HG03280 (cell line): ENCODE measurements at regions not wholly inside any gene's neighbourhood (a gene's known extent, or its start where the extent isn't known, plus 50 kb on each side); places are given as distances from the start of the nearest gene placed in this dataset.
A peak's percentile ranks its signal among the peaks of the same experiment; 100 is the strongest.

Experiments
- ATAC-seq: cut with Tn5 transposase; IDR thresholded peaks from one replicate; pipeline ENCODE4 v1.9.1; 2021; ENCODE audit warnings: mild to moderate bottlenecking, moderate library complexity; ENCODE audit not compliant: unreplicated experiment

DNA sequence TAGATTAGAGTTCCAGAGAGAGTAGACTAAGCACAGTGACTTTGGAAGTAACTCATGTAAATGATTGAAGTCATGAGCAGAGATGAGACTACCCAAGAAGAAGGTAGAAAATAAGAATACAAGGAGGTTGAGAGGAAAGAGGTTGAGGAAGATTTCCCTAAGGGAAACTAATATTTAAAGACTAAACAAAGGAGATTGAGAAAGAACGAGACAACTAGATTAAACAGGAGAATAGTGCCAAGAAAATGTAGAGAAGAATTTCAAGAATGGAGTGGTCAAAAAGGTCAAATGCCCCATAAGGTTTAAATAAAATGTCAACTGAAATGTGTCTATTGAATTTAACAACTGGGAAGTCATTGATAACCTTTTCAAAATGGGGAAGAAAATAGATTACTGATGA, 59.0 kb downstream of the RPS29 start:
- ATAC-seq, result no peak

GRCh38 chr14:49526101-49526500, 60.1 kb downstream of the RPS29 start:
- no peak for ATAC-seq

GRCh38 chr14:49516286-49516685, 69.9 kb downstream of the RPS29 start:
- no peak for ATAC-seq

GRCh38 chr14:49512571-49512970, 73.6 kb downstream of the RPS29 start:
- ATAC-seq, result no peak

DNA sequence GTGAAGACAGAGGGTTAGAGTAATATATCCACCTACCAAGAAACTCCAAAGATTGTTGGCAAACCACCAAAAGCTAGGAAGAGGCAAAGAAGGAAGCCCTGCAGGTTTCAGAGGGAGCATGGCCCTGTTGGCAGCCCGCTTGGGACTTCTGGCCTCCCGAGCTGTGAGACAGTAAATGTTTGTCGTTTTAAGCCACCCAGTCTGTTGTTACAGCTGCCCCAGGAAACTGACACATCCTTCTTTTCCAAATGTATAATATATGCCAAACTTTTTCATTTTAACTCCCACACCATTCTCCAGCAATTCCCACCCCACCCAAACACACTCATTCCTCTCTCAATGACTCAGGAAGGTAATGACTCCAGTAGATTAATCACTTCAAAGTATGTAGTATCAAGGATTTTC, 74.0 kb downstream of the RPS29 start:
- no peak for ATAC-seq

GRCh38 chr14:49508124-49508523, 78.1 kb downstream of the RPS29 start:
- no peak for ATAC-seq

DNA sequence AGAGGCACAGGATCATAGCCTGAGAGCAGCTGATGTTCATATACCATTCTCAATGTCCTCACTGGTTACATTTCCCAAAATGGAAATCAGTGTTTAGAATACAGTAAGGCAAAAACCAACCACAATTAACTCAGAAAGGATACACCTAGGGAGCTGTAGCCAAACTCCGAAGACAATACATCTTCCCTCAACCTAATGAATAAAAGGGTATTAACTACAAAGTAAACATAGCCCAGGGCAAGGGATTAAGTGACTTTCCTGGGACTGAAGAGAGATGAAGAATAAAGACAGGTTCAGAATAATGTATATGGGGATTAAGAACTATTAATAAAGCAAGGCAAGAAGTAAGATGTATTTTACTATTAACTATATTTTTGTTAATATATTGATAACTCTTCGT, 79.5 kb downstream of the RPS29 start:
- ATAC-seq, result no peak

DNA sequence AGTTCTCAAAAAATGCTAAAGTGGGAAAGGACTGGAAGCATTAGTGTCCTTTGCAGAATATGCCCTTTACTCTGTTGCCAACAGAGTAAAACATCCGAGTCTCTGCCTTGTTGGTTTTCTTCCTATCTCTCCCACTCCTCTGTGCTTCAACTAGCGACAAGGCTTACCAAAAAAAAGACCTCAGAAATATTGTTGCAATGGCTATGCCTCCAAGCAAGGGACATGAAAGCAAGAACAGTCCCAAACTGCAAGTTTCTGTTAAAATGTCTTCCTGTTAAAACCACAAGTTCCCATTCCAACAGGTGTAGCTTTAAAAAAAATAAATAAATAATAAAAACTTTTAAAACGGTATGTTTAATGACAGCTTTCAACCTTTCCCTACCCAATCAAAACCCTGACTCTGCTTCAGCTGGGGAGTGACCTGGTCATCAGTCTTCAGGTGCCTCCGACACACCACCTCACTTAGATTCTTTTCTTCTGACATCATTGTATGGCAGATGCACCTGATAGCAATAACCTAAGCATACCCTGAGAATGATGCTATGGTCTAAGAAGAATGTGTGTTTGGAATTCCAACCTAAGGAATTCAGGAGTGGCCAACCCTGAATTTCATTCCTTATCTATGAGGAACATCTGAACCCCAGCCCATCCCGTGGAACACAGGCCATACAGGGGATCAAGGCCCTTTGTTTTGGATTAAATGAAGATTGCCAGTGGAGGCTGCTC, 81.0 kb downstream of the RPS29 start:
- ATAC-seq, result no peak

DNA sequence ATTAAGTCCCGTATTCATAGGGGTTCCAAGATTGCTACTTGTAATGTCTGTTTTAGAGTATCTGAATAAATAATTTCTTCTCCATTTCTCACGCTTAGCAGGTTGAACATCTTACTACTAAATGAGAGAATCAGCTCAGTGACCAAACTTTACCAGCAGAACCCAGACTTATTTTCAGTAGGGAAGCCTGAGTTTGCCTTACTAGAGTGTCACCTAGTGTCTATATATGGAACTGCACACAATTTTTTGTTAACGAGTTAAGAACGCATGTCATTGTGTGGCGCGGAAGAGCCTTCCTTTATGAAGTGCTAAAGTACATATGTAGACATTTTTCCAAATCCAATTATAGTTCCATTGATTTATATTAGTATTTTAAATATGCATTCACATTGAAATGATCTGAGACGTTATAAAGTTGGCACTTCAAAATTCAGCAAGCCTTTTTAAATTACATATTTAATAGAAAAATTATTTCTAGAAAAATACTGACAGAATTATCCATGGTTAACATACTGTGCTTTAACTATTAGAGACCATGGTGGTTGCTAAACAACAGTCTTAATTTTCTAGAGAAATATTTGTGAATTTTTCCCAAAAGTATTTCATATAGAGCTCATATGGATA, 88.3 kb downstream of the RPS29 start:
- peak; percentile 84 for ATAC-seq

GRCh38 chr14:49497267-49497666, 88.9 kb downstream of the RPS29 start:
- ATAC-seq, result peak; percentile 7

- no peak for ATAC-seq
Measured at GRCh38 chr14:49494836-49495235, 91.3 kb downstream of the RPS29 start.

GRCh38 chr14:49493557-49493956, 92.6 kb downstream of the RPS29 start:
- no peak for ATAC-seq

DNA sequence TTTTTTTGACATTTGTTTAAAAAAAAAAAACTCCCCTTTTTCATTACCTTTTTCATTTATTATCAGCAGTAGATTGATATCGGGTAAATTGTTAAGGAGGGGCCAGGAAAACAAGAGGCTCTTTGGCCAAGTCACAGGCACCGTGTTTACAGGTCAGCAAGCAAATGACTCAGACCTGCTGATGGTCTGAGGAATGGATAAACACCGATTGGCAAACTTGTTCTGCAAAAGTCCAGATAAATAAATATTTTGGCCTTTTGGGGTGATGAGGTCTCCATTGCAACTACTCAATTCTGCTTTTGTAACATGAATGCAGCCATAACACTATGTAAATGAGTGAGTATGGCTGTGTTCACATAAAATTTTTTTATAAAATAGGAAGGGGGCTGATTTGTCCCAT, 94.0 kb downstream of the RPS29 start:
- no peak for ATAC-seq

- no peak for ATAC-seq
Measured at GRCh38 chr14:49489341-49489740, 96.8 kb downstream of the RPS29 start.

DNA sequence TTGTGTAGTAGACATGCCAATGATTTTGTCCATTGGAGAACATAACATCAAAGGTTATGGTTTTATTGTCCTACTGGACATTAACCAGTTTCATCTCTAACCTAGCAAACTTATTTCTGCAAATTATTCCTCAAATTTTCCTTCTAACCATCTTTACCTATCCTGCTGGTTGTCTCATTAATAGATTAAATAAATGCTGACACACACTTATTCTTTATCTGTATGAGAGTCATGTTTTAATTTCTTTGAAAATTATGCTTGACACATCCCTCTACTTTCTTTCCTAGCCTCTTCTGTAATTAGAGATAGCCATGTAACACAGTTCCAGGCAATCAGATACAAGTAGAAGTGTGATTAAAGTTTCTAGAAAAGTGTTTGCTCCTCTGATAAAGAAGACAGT, 98.9 kb downstream of the RPS29 start:
- no peak for ATAC-seq

DNA sequence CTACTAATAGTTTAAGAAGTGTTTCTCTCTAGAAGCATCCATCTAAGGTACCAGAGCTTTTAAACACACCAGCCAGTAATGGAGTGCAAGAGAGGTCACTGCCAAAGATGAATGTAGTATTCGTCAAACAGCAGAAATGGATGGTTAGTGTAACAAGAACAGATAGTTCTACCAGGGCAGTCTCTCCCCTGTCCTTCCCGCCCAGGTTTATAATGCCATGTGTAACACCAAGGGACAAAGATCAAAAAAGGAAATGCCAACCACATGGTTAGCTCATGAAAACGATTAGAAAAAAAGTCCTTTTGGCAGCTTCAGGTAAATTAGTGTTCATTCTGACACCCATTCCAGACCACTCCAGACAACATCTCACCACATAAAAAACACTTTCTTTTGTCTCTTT, 100.9 kb downstream of the RPS29 start:
- no peak for ATAC-seq

GRCh38 chr14:49484180-49484579, 102.0 kb downstream of the RPS29 start:
- no peak for ATAC-seq

GRCh38 chr14:49483268-49483667, 102.9 kb downstream of the RPS29 start:
- ATAC-seq, result peak; percentile 66

DNA sequence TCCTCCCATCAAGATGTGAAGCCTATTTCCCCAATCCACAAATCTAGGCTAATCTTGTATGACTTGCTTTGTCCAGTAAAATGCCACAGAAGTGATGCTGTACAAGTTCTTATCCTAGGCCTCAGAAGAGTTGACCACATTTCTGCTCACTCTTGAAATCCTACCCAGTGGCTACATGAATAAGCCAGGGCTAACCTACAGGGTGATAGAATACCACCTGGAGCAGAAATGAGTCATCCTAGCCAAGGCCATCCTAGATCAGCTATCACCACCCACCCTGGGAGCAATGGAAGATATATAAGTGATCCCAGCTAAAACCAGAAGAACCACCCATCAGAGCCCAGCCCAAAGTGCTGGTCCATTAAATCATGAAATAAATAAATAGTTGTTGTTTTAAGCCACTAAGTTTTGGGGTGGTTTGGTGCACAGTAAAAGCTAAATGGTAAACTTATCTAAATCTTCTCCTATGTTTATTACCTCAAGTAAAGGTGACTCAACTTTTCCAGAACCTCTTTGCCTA, 105.1 kb downstream of the RPS29 start:
- no peak for ATAC-seq

GRCh38 chr14:49480053-49480760, 106.0 kb downstream of the RPS29 start:
- no peak for ATAC-seq

GRCh38 chr14:49479432-49479831, 106.7 kb downstream of the RPS29 start:
- no peak for ATAC-seq

- ATAC-seq, result no peak
Measured at GRCh38 chr14:49478784-49479183, 107.4 kb downstream of the RPS29 start.
